SK-N-MC (cell line): ENCODE measurements at regions not wholly inside any gene's neighbourhood (a gene's known extent, or its start where the extent isn't known, plus 50 kb on each side); places are given as distances from the start of the nearest gene placed in this dataset.

Experiments
- DNase-seq: peaks from one replicate; pipeline ENCODE4 v3.0.0-alpha.2; 2011; ENCODE audit warnings: low read depth, low spot score
- H3K27ac ChIP-seq: fragments of 200-600 bp; sonication (generic); 2 replicates; pipeline ENCODE4 v1.5.1; 2016; ENCODE audit warnings: mixed run types
- H3K36me3 ChIP-seq: fragments of 200-600 bp; sonication (generic); 2 replicates; pipeline ENCODE4 v1.6.1; 2017; ENCODE audit warnings: antibody characterized with exemption, low read length, mixed read lengths; ENCODE audit not compliant: insufficient read depth
- H3K4me3 ChIP-seq: fragments of 200-600 bp; sonication (generic); 2 replicates; pipeline ENCODE4 v1.5.1; 2016
- H3K9ac ChIP-seq: fragments of 200-600 bp; sonication (generic); 2 replicates; pipeline ENCODE4 v1.8.0; 2017; ENCODE audit warnings: mixed run types, mixed read lengths; ENCODE audit not compliant: insufficient read length
- H3K9me3 ChIP-seq: fragments of 200-600 bp; sonication (generic); 2 replicates; pipeline ENCODE4 v1.6.1; 2017; ENCODE audit warnings: low read depth, mild to moderate bottlenecking, antibody characterized with exemption, low read length, moderate library complexity, mixed read lengths
- EZH2 ChIP-seq: fragments of 200-600 bp; sonication (generic); IDR thresholded peaks from one replicate; pipeline ENCODE4 v1.6.1; 2017; ENCODE audit warnings: antibody characterized with exemption
- FOXP2 ChIP-seq: optimal IDR thresholded peaks from 2 replicates; pipeline ENCODE3; 2011; ENCODE audit warnings: mild to moderate bottlenecking, moderate library complexity; ENCODE audit not compliant: insufficient read depth; ENCODE audit errors: extremely low read length, control extremely low read depth
- POLR2AphosphoS5 ChIP-seq: IDR thresholded peaks from 2 replicates; pipeline ENCODE4 v1.6.1; 2012; ENCODE audit warnings: mild to moderate bottlenecking, low read depth, low read length, borderline replicate concordance

GRCh38 chr3:38986901-38987300 is 64.8 kb downstream of the SCN11A start:
- TF ChIP-seq POLR2AphosphoS5 (no peak), EZH2 (no peak), FOXP2 (no peak)

GRCh38 chr3:38985981-38986380 is 65.8 kb downstream of the SCN11A start:
- no peak overlapping the region for H3K27ac ChIP-seq

More at GRCh38 chr3:38986901-38987300, 64.8 kb downstream of the SCN11A start:
- no peak overlapping the region for H3K9ac ChIP-seq
- H3K27ac ChIP-seq: no peak overlapping the region
- no peaks in the 10 kb centered on the region for H3K9me3 ChIP-seq
- DNase-seq: no peak
- no peaks in the 10 kb centered on the region for H3K36me3 ChIP-seq
- no peak overlapping the region for H3K4me3 ChIP-seq

GRCh38 chr3:38985581-38985980 is 66.2 kb downstream of the SCN11A start:
- Histone ChIP-seq H3K27ac (no peak overlapping the region), H3K36me3 (no peaks in the 10 kb centered on the region), H3K9me3 (no peaks in the 10 kb centered on the region), H3K9ac (no peak overlapping the region), H3K4me3 (no peak overlapping the region)
- no peak for DNase-seq
- TF ChIP-seq POLR2AphosphoS5: no peak
- TF ChIP-seq FOXP2: no peak
- TF ChIP-seq EZH2: no peak

More at GRCh38 chr3:38985981-38986380, 65.8 kb downstream of the SCN11A start:
- DNase-seq: no peak
- Histone ChIP-seq H3K9me3 (no peaks in the 10 kb centered on the region), H3K36me3 (no peaks in the 10 kb centered on the region), H3K9ac (no peak overlapping the region), H3K4me3 (no peak overlapping the region)
- no peak for TF ChIP-seq EZH2
- no peak for TF ChIP-seq POLR2AphosphoS5
- TF ChIP-seq FOXP2: no peak

GRCh38 chr3:38984731-38985130 is 67.0 kb downstream of the SCN11A start:
- TF ChIP-seq EZH2 (no peak), POLR2AphosphoS5 (no peak), FOXP2 (no peak)
- Histone ChIP-seq H3K27ac (no peak overlapping the region), H3K4me3 (no peak overlapping the region), H3K9ac (no peak overlapping the region), H3K36me3 (no peaks in the 10 kb centered on the region), H3K9me3 (no peaks in the 10 kb centered on the region)
- DNase-seq: no peak

GRCh38 chr3:38984110-38984509 is 67.6 kb downstream of the SCN11A start:
- Histone ChIP-seq H3K27ac (no peak overlapping the region), H3K4me3 (no peak overlapping the region), H3K9me3 (no peaks in the 10 kb centered on the region), H3K36me3 (no peaks in the 10 kb centered on the region), H3K9ac (no peak overlapping the region)
- TF ChIP-seq FOXP2 (no peak), EZH2 (no peak), POLR2AphosphoS5 (no peak)
- no peak for DNase-seq

GRCh38 chr3:38980938-38981337 is 70.8 kb downstream of the SCN11A start:
- Histone ChIP-seq H3K36me3 (no peaks in the 10 kb centered on the region), H3K9ac (no peak overlapping the region), H3K27ac (no peak overlapping the region), H3K9me3 (no peaks in the 10 kb centered on the region), H3K4me3 (no peak overlapping the region)
- TF ChIP-seq EZH2: no peak
- no peak for TF ChIP-seq FOXP2
- no peak for TF ChIP-seq POLR2AphosphoS5
- no peak for DNase-seq

- no peak for TF ChIP-seq POLR2AphosphoS5
- no peak for TF ChIP-seq EZH2
- no peak for TF ChIP-seq FOXP2
- H3K4me3 ChIP-seq: no peak overlapping the region
- H3K27ac ChIP-seq: no peak overlapping the region
- H3K36me3 ChIP-seq: no peaks in the 10 kb centered on the region
- H3K9ac ChIP-seq: no peak overlapping the region
- H3K9me3 ChIP-seq: no peaks in the 10 kb centered on the region
- no peak for DNase-seq
These were observed 73.0 kb downstream of the SCN11A start for GRCh38 chr3:38978729-38979128.

GRCh38 chr3:38970851-38971638 is 80.7 kb downstream of the SCN11A start:
- Histone ChIP-seq H3K4me3 (no peak overlapping the region), H3K27ac (no peak overlapping the region), H3K36me3 (no peaks in the 10 kb centered on the region), H3K9me3 (no peaks in the 10 kb centered on the region), H3K9ac (no peak overlapping the region)
- TF ChIP-seq POLR2AphosphoS5 (no peak), EZH2 (no peak), FOXP2 (no peak)
- DNase-seq: no peak

GRCh38 chr3:38969317-38970235 is 82.2 kb downstream of the SCN11A start:
- no peaks in the 10 kb centered on the region for H3K9me3 ChIP-seq
- no peak overlapping the region for H3K9ac ChIP-seq
- TF ChIP-seq POLR2AphosphoS5 (no peak), FOXP2 (no peak), EZH2 (no peak)
- H3K4me3 ChIP-seq: no peak overlapping the region
- H3K27ac ChIP-seq: no peak overlapping the region
- H3K36me3 ChIP-seq: no peaks in the 10 kb centered on the region
- no peak for DNase-seq
